Mesenchymal stem cell (in vitro differentiated cells and primary cell): ENCODE measurements at regions not wholly inside any gene's neighbourhood (a gene's known extent, or its start where the extent isn't known, plus 50 kb on each side); places are given as distances from the start of the nearest gene placed in this dataset.
A peak's percentile ranks its signal among the peaks of the same experiment; 100 is the strongest.

ENCODE experiments used
- DNase-seq: peaks from one replicate; pipeline ENCODE4 v3.0.0-alpha.2; 2013
- H2AFZ ChIP-seq: one replicate; pipeline ENCODE4 v1.6.1; 2013; ENCODE audit warnings: low read depth, mild to moderate bottlenecking, control low read depth, inconsistent platforms, low read length, moderate library complexity
- H2AK5ac ChIP-seq: 2 replicates; pipeline ENCODE4 v1.6.1; 2013; ENCODE audit warnings: low read length, moderate library complexity, mild to moderate bottlenecking, inconsistent platforms; ENCODE audit not compliant: severe bottlenecking
- H2BK120ac ChIP-seq: one replicate; pipeline ENCODE4 v1.6.1; 2013; ENCODE audit warnings: low read depth, mild to moderate bottlenecking, inconsistent platforms, low read length, moderate library complexity
- H2BK12ac ChIP-seq, 2 experiments: one replicate each; pipeline ENCODE4 v1.6.1; 2013; ENCODE audit warnings: inconsistent platforms in 2 of 2, low read length in 2 of 2, mild to moderate bottlenecking in 2 of 2, moderate library complexity in 2 of 2, control low read depth in 1 of 2
- H2BK15ac ChIP-seq: one replicate; pipeline ENCODE4 v1.6.1; 2013; ENCODE audit warnings: mild to moderate bottlenecking, low read depth, inconsistent platforms; ENCODE audit not compliant: poor library complexity, severe bottlenecking
- H2BK5ac ChIP-seq: 2 replicates; pipeline ENCODE4 v1.6.1; 2013; ENCODE audit warnings: low read depth, mild to moderate bottlenecking, low read length, control low read depth, inconsistent platforms; ENCODE audit not compliant: poor library complexity, severe bottlenecking
- H3K14ac ChIP-seq, 2 experiments: one replicate each; pipeline ENCODE4 v1.6.1; 2013; ENCODE audit warnings: inconsistent platforms in 2 of 2, low read length in 2 of 2, control low read depth in 1 of 2, mild to moderate bottlenecking in 1 of 2, moderate library complexity in 1 of 2
- H3K18ac ChIP-seq, 2 experiments: one replicate each; pipeline ENCODE4 v1.6.1; 2013; ENCODE audit warnings: inconsistent platforms in 2 of 2, low read length in 2 of 2, control low read depth in 1 of 2, low read depth in 1 of 2, mild to moderate bottlenecking in 1 of 2
- H3K23ac ChIP-seq, 2 experiments: one replicate each; pipeline ENCODE4 v1.6.1; 2013; ENCODE audit warnings: inconsistent platforms in 2 of 2, low read length in 2 of 2, mild to moderate bottlenecking in 2 of 2, moderate library complexity in 2 of 2, control low read depth in 1 of 2
- H3K27ac ChIP-seq: 2 replicates; pipeline ENCODE4 v1.5.1; 2013; ENCODE audit warnings: mild to moderate bottlenecking, moderate library complexity, low read length, control low read depth, inconsistent platforms; ENCODE audit not compliant: poor library complexity, severe bottlenecking
- H3K27me3 ChIP-seq, 2 experiments: 2 replicates each; pipeline versions ENCODE4 v1.6.1 to v1.7.0; 2013; ENCODE audit warnings: low read length in 2 of 2, mild to moderate bottlenecking in 2 of 2, moderate library complexity in 2 of 2, control low read depth in 1 of 2, inconsistent platforms in 1 of 2; ENCODE audit not compliant: control insufficient read depth in 1 of 2, insufficient read depth in 1 of 2
- H3K36me3 ChIP-seq, 2 experiments: 2 replicates each; pipeline versions ENCODE4 v1.6.1 to v1.7.0; 2013; ENCODE audit warnings: low read length in 2 of 2, control low read depth in 1 of 2, inconsistent platforms in 1 of 2, low read depth in 1 of 2, mild to moderate bottlenecking in 1 of 2; ENCODE audit not compliant: insufficient read depth in 2 of 2, control insufficient read depth in 1 of 2
- H3K4ac ChIP-seq, 2 experiments: one replicate each; pipeline ENCODE4 v1.6.1; 2013; ENCODE audit warnings: inconsistent platforms in 2 of 2, low read length in 2 of 2, mild to moderate bottlenecking in 2 of 2, moderate library complexity in 2 of 2, control low read depth in 1 of 2, low read depth in 1 of 2
- H3K4me1 ChIP-seq: 2 replicates; pipeline ENCODE4 v1.6.1; 2013; ENCODE audit warnings: low read depth, low read length, control low read depth; ENCODE audit not compliant: control insufficient read depth, insufficient read depth
- H3K4me2 ChIP-seq: 2 replicates; pipeline ENCODE4 v1.6.1; 2013; ENCODE audit warnings: low read length, mild to moderate bottlenecking, inconsistent platforms; ENCODE audit not compliant: poor library complexity, severe bottlenecking
- H3K4me3 ChIP-seq, 2 experiments: 2 replicates each; pipeline versions ENCODE4 v1.5.1 to v1.7.0; 2013; ENCODE audit warnings: low read length in 2 of 2, mild to moderate bottlenecking in 2 of 2, control low read depth in 1 of 2, low read depth in 1 of 2; ENCODE audit not compliant: insufficient read depth in 1 of 2
- H3K79me1 ChIP-seq: replicated peaks from 2 replicates; pipeline ENCODE4 v1.6.1; 2013; ENCODE audit warnings: mild to moderate bottlenecking, control low read depth, low read length, inconsistent platforms; ENCODE audit not compliant: poor library complexity, severe bottlenecking
- H3K9ac ChIP-seq: 2 replicates; pipeline ENCODE4 v1.7.0; 2013; ENCODE audit warnings: mild to moderate bottlenecking, low read length, moderate library complexity
- H3K9me3 ChIP-seq: 2 replicates; pipeline ENCODE4 v1.7.0; 2013; ENCODE audit warnings: mild to moderate bottlenecking, low read length; ENCODE audit not compliant: control insufficient read depth
- H4K8ac ChIP-seq: one replicate; pipeline ENCODE4 v1.6.1; 2013; ENCODE audit warnings: inconsistent platforms, mild to moderate bottlenecking, low read length, moderate library complexity
- H4K91ac ChIP-seq: one replicate; pipeline ENCODE4 v1.6.1; 2013; ENCODE audit warnings: mild to moderate bottlenecking, low read length, inconsistent platforms
- WGBS: methylation state at CpG from one replicate; pipeline ENCODE4 v1.1.7; 2013; ENCODE audit warnings: mixed read lengths; 5-methylcytosine and 5-hydroxymethylcytosine counted together

DNA sequence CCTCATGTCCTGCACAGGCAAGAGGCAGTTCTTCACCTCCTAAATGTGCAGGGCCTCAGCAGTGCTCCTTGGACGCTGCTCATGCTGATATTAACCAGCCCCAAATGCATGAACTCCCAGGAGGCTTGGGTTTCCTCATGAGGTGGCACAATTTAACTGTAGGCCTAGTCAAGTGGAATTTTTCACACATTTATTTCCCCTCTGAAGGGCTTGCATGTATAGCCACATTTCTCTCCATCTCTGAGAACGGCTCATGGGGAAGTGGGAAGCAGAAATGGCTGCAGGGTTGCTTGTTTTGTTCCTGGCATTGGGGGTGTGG is 72.8 kb upstream of the PAX1 start:
- 7% methylated on average over 2 of the region's 2 CpGs for WGBS
- no peak overlapping the region for H4K91ac ChIP-seq

DNA sequence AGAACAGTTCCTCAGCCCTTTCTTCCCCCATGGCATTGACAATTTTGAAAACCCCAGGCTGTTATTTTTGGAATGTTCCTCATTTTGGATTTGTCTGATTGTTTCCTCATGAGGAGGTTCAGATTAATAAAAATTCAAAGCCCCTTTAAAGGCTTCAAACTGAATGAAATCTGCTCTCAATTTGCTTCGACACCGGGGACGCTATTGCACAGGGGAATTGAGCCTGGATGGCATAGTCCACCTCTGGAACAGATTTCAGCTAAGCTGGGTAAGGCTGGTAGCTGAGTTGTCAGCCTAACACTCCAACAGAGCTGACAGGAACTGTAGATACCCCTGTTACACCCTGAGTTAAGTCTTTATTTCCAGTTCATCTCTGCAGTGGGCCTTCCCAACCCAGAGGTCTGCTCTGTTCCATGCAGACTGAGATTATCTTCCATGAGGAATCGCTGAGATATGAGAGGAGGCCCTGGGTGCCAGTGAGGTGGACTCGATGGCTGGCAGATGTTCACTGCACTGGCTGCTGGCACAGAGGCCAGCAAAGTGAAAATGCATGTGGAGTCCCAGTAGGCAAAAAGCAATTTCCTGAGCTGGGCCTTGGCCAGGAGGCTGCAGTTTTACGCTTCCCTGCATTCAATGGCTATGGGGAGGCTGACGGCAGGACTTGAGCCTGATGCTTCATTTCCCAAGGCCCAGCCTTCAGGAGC is 73.3 kb upstream of the PAX1 start:
- no peaks in the 10 kb centered on the region for H3K79me1 ChIP-seq
- DNase-seq = no peak
- 72% methylated on average over 7 of the region's 7 CpGs for WGBS

More for the DNA sequence above, 72.8 kb upstream of the PAX1 start:
- Histone ChIP-seq H2BK12ac (no peak overlapping the region), H2AK5ac (no peak overlapping the region), H3K18ac (no peak overlapping the region), H2AFZ (no peak overlapping the region), H3K4me3 (no peak overlapping the region), H3K4me1 (no peaks in the 10 kb centered on the region), H3K79me1 (no peaks in the 10 kb centered on the region), H3K9ac (no peak overlapping the region), H3K4ac (no peak overlapping the region), H2BK15ac (no peak overlapping the region), H3K27ac (no peak overlapping the region), H3K36me3 (no peaks in the 10 kb centered on the region), H3K9me3 (no peaks in the 10 kb centered on the region), H2BK120ac (no peak overlapping the region), H3K4me2 (no peak overlapping the region), H3K14ac (no peak overlapping the region), H3K23ac (no peak overlapping the region), H2BK5ac (no peak overlapping the region), H3K27me3 (no peaks in the 10 kb centered on the region), H4K8ac (no peak overlapping the region)
- no peak for DNase-seq

DNA sequence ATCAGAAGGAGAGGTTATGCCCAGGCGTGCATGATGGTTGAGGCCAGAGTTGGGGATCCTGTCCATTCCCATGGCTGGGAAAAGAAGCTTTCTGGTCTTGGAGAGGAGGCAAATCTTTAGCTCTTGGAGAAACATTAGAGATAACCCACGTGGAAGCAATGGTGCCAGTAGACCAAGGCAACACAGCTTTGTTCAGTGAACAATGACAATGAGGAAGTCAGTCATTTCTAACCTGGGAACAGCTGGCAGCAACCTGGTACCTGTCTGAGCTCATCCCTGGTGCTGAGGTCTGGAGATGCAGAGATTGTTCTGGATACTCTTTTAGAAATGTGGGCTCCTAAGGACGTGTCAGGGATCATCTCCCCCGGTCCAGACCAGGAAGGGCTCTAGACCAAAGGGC is 76.7 kb upstream of the PAX1 start:
- Histone ChIP-seq H2AFZ (no peak overlapping the region), H3K4me2 (peak overlapping the region; percentile 6), H3K18ac (no peak overlapping the region), H3K14ac (no peak overlapping the region), H3K4me3 (no peak overlapping the region), H3K4me1 (no peaks in the 10 kb centered on the region), H3K36me3 (no peaks in the 10 kb centered on the region), H3K79me1 (no peaks in the 10 kb centered on the region), H2AK5ac (no peak overlapping the region), H3K4ac (no peak overlapping the region), H2BK12ac (no peak overlapping the region), H3K9me3 (no peaks in the 10 kb centered on the region), H4K8ac (no peak overlapping the region), H4K91ac (no peak overlapping the region), H3K27ac (no peak overlapping the region), H3K23ac (no peak overlapping the region), H2BK5ac (no peak overlapping the region), H3K9ac (no peak overlapping the region), H2BK120ac (no peak overlapping the region), H2BK15ac (no peak overlapping the region), H3K27me3 (peaks cover 0 to 4% of the 10 kb centered on the region in 2 experiments)
- DNase-seq = no peak
- WGBS = 36% methylated on average over 4 of the region's 4 CpGs

More for the DNA sequence above, 73.3 kb upstream of the PAX1 start:
- Histone ChIP-seq H3K14ac (no peak overlapping the region), H3K4me3 (no peak overlapping the region), H2BK5ac (no peak overlapping the region), H3K4ac (no peak overlapping the region), H3K4me1 (no peaks in the 10 kb centered on the region), H3K27ac (no peak overlapping the region), H3K36me3 (no peaks in the 10 kb centered on the region), H3K27me3 (no peaks in the 10 kb centered on the region), H2AFZ (no peak overlapping the region), H3K4me2 (no peak overlapping the region), H3K9me3 (no peaks in the 10 kb centered on the region), H4K8ac (no peak overlapping the region), H3K18ac (no peak overlapping the region), H3K23ac (no peak overlapping the region), H2BK15ac (no peak overlapping the region), H2BK12ac (no peak overlapping the region), H3K9ac (no peak overlapping the region), H2AK5ac (no peak overlapping the region), H4K91ac (no peak overlapping the region), H2BK120ac (no peak overlapping the region)

DNA sequence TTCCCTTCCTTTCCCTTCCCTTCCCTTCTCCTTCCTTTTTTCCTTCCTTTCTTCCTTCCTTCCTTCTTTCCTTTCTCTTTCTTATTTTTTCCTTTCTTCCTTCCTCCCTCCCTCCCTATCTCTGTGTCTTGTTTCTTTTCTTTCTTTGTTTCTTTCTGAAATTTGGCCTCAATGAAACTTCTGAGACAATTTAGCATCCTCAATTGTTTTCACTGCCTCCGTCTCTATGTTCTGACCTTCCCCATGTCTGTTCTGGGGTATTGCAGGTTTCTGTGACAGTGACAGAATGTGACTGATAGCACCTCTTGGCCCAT is 81.7 kb upstream of the PAX1 start:
- no peak overlapping the region for H2BK120ac ChIP-seq
- H3K18ac ChIP-seq = no peak overlapping the region
- no peak overlapping the region for H3K4ac ChIP-seq
- H3K23ac ChIP-seq = no peak overlapping the region
- no peak overlapping the region for H4K91ac ChIP-seq
- no peak for DNase-seq
- no peak overlapping the region for H2BK12ac ChIP-seq
- no peak overlapping the region for H3K14ac ChIP-seq
- H3K27me3 ChIP-seq = peaks cover 0 to 11% of the 10 kb centered on the region in 2 experiments
- no peak overlapping the region for H2AK5ac ChIP-seq
- 86% methylated on average over 1 of the region's 1 CpG for WGBS
- no peaks in the 10 kb centered on the region for H3K9me3 ChIP-seq
- H3K4me2 ChIP-seq = no peak overlapping the region
- H3K4me1 ChIP-seq = no peaks in the 10 kb centered on the region
- no peak overlapping the region for H2BK15ac ChIP-seq
- H4K8ac ChIP-seq = no peak overlapping the region
- no peaks in the 10 kb centered on the region for H3K36me3 ChIP-seq
- H3K27ac ChIP-seq = no peak overlapping the region
- H3K79me1 ChIP-seq = no peaks in the 10 kb centered on the region
- no peak overlapping the region for H2AFZ ChIP-seq
- no peak overlapping the region for H2BK5ac ChIP-seq
- no peak overlapping the region for H3K4me3 ChIP-seq
- no peak overlapping the region for H3K9ac ChIP-seq
